Lower leg skin (tissue), 3 donors: ENCODE measurements at regions not wholly inside any gene's neighbourhood (a gene's known extent, or its start where the extent isn't known, plus 50 kb on each side); places are given as distances from the start of the nearest gene placed in this dataset.

Source experiments
- CTCF ChIP-seq, 3 donors: fragments of 450-650 bp; IDR thresholded peaks; one replicate each; pipeline ENCODE4 v1.5.1; 2016; ENCODE audit warnings: antibody characterized with exemption in 3 of 3, mild to moderate bottlenecking in 3 of 3, moderate library complexity in 2 of 3
- POLR2A ChIP-seq, 2 donors: fragments of 450-650 bp; IDR thresholded peaks; one replicate each; pipeline ENCODE4 v1.6.1; 2016 to 2017; ENCODE audit warnings: antibody characterized with exemption in 2 of 2, mild to moderate bottlenecking in 1 of 2, moderate library complexity in 1 of 2

- TF ChIP-seq CTCF (IDR thresholded peaks at IDR 0.05) (no peak), POLR2A (IDR thresholded peaks at IDR 0.05) (no peak)
Measured at GRCh38 chr11:71165771-71166170, 86.6 kb downstream of the SHANK2 start.
